Muscle layer of duodenum (tissue), 2 donors: ENCODE measurements at regions not wholly inside any gene's neighbourhood (a gene's known extent, or its start where the extent isn't known, plus 50 kb on each side); places are given as distances from the start of the nearest gene placed in this dataset.
"Not testable (repeated sequence)": the region's sequence is repeated elsewhere in the genome, so short reads cannot be mapped to it uniquely, and the experiment has no call there.

ENCODE experiments used
- H3K27ac ChIP-seq: one replicate; pipeline ENCODE4 v1.7.0; 2013; ENCODE audit warnings: mild to moderate bottlenecking, low read length
- H3K27me3 ChIP-seq: one replicate; pipeline ENCODE4 v1.7.0; 2013; ENCODE audit warnings: low read depth, mild to moderate bottlenecking, control low read depth, low read length
- H3K36me3 ChIP-seq, 2 donors: one replicate each; pipeline ENCODE4 v1.7.0; 2013; ENCODE audit warnings: low read length in 2 of 2, control low read depth in 1 of 2, mild to moderate bottlenecking in 1 of 2; ENCODE audit not compliant: insufficient read depth in 2 of 2, control insufficient read depth in 1 of 2
- H3K4me1 ChIP-seq, 2 donors: one replicate each; pipeline ENCODE4 v1.7.0; 2013; ENCODE audit warnings: low read length in 2 of 2, mild to moderate bottlenecking in 2 of 2, control low read depth in 1 of 2, moderate library complexity in 1 of 2; ENCODE audit not compliant: insufficient read depth in 2 of 2, control insufficient read depth in 1 of 2
- H3K4me3 ChIP-seq, 2 donors: one replicate each; pipeline ENCODE4 v1.7.0; 2013; ENCODE audit warnings: low read length in 2 of 2, low read depth in 1 of 2, mild to moderate bottlenecking in 1 of 2
- H3K9me3 ChIP-seq, 2 donors: one replicate each; pipeline ENCODE4 v1.7.0; 2013; ENCODE audit warnings: low read length in 2 of 2, control low read depth in 1 of 2, mild to moderate bottlenecking in 1 of 2; ENCODE audit not compliant: control insufficient read depth in 1 of 2
- donor health status: healthy.

GRCh38 chr5:88090506-88090905 is 178.1 kb downstream of the TMEM161B start:
- Histone ChIP-seq H3K27me3 (no peaks in the 10 kb centered on the region), H3K4me3 (no peak overlapping the region), H3K36me3 (no peaks in the 10 kb centered on the region), H3K27ac (no peak overlapping the region), H3K4me1 (no peaks in the 10 kb centered on the region), H3K9me3 (no peaks in the 10 kb centered on the region)

- H3K4me3 ChIP-seq, result no peak overlapping the region
- H3K4me1 ChIP-seq, result no peaks in the 10 kb centered on the region
- no peaks in the 10 kb centered on the region for H3K27me3 ChIP-seq
- H3K27ac ChIP-seq, result no peak overlapping the region
- no peaks in the 10 kb centered on the region for H3K9me3 ChIP-seq
- no peaks in the 10 kb centered on the region for H3K36me3 ChIP-seq
These were observed 178.8 kb downstream of the TMEM161B start for GRCh38 chr5:88089719-88090390.

DNA sequence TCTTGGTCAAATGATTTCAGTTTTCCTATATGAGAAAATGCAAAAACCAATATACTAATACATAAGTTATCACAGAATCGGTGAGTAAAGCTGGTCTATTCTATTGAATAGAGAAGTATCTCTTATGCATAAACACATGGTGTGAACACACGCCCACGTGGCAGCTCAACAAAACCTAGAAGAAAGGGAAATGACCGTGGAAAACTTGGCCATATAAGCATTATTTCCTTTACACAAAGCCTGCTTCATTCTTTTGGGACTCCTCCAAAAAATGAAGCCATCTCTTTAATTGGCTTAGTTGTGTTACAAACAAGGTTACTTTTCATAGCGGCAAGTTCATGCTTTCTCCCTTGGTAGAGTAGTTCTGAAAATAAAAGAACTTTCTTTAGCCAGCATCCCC is 183.2 kb downstream of the TMEM161B start:
- Histone ChIP-seq H3K27ac (no peak overlapping the region), H3K36me3 (no peaks in the 10 kb centered on the region), H3K4me1 (no peaks in the 10 kb centered on the region), H3K27me3 (no peaks in the 10 kb centered on the region), H3K9me3 (no peaks in the 10 kb centered on the region), H3K4me3 (no peak overlapping the region)

GRCh38 chr5:88081877-88082276 is 186.8 kb downstream of the TMEM161B start:
- Histone ChIP-seq H3K9me3 (peaks cover 3 to 4% of the 10 kb centered on the region in 2 donors), H3K27ac (no peak overlapping the region), H3K27me3 (no peaks in the 10 kb centered on the region), H3K4me1 (no peaks in the 10 kb centered on the region), H3K36me3 (no peaks in the 10 kb centered on the region), H3K4me3 (no peak overlapping the region)

GRCh38 chr5:88063813-88064212 is 204.8 kb downstream of the TMEM161B start:
- no peaks in the 10 kb centered on the region for H3K27me3 ChIP-seq
- H3K4me1 ChIP-seq, result no peaks in the 10 kb centered on the region
- no peaks in the 10 kb centered on the region for H3K36me3 ChIP-seq
- peaks cover 0 to 4% of the 10 kb centered on the region in 2 donors for H3K9me3 ChIP-seq
- no peak overlapping the region for H3K27ac ChIP-seq
- no peak overlapping the region for H3K4me3 ChIP-seq

- Histone ChIP-seq H3K4me1 (no peaks in the 10 kb centered on the region), H3K4me3 (no peak overlapping the region)
These were observed 208.5 kb downstream of the TMEM161B start for GRCh38 chr5:88060194-88060593.

GRCh38 chr5:88058625-88059024 is 210.0 kb downstream of the TMEM161B start:
- Histone ChIP-seq H3K4me3 (no peak overlapping the region), H3K36me3 (no peaks in the 10 kb centered on the region), H3K9me3 (peaks cover 0 to 4% of the 10 kb centered on the region in 2 donors), H3K4me1 (no peaks in the 10 kb centered on the region), H3K27ac (no peak overlapping the region), H3K27me3 (no peaks in the 10 kb centered on the region)

More at GRCh38 chr5:88060194-88060593, 208.5 kb downstream of the TMEM161B start:
- H3K9me3 ChIP-seq, result peaks cover 0 to 4% of the 10 kb centered on the region in 2 donors
- no peaks in the 10 kb centered on the region for H3K27me3 ChIP-seq
- no peaks in the 10 kb centered on the region for H3K36me3 ChIP-seq
- no peak overlapping the region for H3K27ac ChIP-seq

DNA sequence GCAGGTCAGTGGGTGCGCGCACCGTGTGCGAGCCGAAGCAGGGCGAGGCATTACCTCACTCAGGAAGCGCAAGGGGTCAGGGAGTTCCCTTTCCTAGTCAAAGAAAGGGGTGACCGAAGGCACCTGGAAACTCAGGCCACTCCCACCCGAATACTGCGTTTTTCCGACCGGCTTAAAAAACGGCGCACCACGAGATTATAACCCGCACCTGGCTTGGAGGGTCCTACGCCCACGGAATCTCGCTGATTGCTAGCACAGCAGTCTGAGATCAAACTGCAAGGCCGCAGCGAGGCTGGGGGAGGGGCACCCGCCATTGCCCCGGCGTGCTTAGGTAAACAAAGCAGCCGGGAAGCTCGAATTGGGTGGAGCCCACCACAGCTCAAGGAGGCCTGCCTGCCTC is 216.2 kb downstream of the TMEM161B start:
- H3K27ac ChIP-seq, H3K9me3 ChIP-seq, H3K27me3 ChIP-seq, H3K4me3 ChIP-seq, H3K4me1 ChIP-seq, H3K36me3 ChIP-seq: not testable (repeated sequence)

DNA sequence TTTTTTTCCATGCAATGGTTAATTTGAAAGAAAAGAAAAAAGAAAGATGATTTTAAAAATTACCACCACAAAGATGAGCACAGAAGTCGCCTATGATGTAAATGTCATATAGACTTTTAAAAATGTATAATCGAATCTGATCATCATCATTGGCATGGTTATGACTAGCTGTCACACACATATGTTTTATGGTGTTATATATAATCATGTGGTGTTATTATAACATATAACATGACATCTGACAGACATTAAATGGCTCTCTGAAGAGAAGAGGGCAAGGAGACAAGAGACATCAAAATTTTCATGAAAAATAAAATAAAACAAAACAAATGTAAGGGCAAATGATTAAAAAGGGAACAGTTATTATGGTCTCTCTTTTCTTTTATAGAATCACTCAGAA is 217.5 kb downstream of the TMEM161B start:
- Histone ChIP-seq H3K4me3 (no peak overlapping the region), H3K36me3 (no peaks in the 10 kb centered on the region), H3K9me3 (no peaks in the 10 kb centered on the region), H3K4me1 (no peaks in the 10 kb centered on the region), H3K27ac (no peak overlapping the region), H3K27me3 (no peaks in the 10 kb centered on the region)

DNA sequence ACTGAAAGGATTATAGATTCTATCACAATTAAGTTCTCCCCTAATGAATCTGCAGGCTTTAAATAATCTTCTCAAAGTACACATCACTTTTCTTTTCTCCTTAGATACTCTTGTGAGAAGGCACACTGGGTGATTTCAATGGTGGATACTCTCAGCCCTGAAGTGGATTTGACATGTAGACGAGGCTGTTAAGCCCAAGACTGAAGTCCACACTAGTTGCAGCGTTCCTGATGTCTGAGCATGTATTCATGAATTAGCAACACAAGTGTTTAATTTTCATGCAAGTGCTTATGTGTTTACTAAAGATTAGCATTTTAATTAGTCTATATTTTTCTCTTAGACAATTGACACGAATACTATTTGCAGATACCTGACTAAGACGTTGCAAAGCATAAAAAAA is 218.9 kb downstream of the TMEM161B start:
- Histone ChIP-seq H3K9me3 (no peaks in the 10 kb centered on the region), H3K27ac (no peak overlapping the region), H3K4me1 (no peaks in the 10 kb centered on the region), H3K27me3 (no peaks in the 10 kb centered on the region), H3K4me3 (no peak overlapping the region), H3K36me3 (no peaks in the 10 kb centered on the region)

DNA sequence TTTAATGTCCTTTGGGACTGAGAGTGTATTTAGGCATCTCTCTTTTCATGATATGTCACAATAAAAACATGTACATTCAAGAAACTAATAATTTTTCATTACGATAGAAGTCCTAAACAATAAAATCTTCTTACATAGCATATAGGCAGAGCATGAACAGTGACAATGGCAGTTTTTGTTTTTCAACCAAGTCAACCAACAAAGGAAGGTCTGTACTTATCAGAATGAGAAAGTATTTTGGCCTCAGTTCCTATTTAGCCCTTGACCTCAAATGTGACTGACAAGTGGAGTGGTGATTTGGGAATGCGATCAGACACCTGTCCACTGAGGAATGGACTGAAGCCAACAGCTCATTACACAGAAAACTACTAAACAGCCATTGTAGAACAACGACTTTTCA is 219.5 kb downstream of the TMEM161B start:
- H3K4me3 ChIP-seq, result no peak overlapping the region
- no peaks in the 10 kb centered on the region for H3K9me3 ChIP-seq
- no peaks in the 10 kb centered on the region for H3K36me3 ChIP-seq
- H3K27me3 ChIP-seq, result no peaks in the 10 kb centered on the region
- no peak overlapping the region for H3K27ac ChIP-seq
- no peaks in the 10 kb centered on the region for H3K4me1 ChIP-seq

DNA sequence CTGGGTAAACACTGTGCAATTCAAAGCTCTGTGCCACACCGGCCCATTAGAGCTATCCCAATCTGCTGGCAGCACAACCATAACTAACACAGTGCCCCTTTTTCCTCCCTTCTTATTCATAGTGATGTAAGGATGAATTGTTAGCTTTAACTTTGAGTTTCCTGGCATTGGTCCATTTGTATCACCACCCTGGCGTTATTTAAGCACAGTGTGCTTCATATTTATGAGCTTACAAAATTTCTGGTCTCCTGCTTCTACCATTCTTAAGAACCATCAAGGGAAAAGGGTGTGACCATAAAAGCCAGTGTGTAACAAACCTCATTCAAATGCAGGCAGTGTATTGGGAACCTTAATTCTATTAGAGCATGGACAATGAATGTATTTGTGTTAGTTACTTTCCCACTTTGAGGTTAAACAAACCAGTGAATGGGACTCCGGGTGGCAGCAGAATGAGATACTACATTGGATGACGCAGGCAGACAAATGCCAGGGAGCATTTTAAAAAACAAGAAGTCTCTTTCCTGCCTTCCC is 222.6 kb downstream of the TMEM161B start:
- no peaks in the 10 kb centered on the region for H3K9me3 ChIP-seq
- H3K4me3 ChIP-seq, result no peak overlapping the region
- H3K4me1 ChIP-seq, result no peaks in the 10 kb centered on the region
- H3K27me3 ChIP-seq, result no peaks in the 10 kb centered on the region
- H3K36me3 ChIP-seq, result no peaks in the 10 kb centered on the region
- H3K27ac ChIP-seq, result no peak overlapping the region
